Activated CD4-positive, alpha-beta T cell treated with anti-CD3 and anti-CD28 coated beads for 48 hours (primary cell): ENCODE measurements at regions not wholly inside any gene's neighbourhood (a gene's known extent, or its start where the extent isn't known, plus 50 kb on each side); places are given as distances from the start of the nearest gene placed in this dataset.
A peak's percentile ranks its signal among the peaks of the same experiment; 100 is the strongest.

Experiments used
- DNase-seq: peaks from one replicate; pipeline ENCODE4 v3.0.0-alpha.2; 2020

DNA sequence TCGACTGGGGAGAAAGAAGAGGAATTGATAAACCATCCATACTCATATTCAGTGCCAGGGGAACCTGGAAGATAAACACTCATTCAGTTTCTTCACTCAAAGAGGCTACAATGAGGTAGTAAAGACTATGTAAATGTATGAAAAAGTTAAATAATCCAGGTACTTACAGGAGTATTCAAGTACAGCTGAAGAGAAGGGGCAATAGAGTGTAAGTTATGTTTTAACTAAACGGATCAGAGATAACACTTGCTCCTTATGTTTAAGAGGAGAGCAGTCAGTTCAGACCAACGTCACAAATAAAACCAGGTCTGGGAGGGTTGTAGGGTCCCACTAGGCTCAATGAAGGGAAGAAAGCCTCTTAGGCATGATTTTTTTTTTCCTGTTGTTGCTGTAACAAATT, 358.3 kb upstream of the SMIM21 start:
- DNase-seq: no peak

DNA sequence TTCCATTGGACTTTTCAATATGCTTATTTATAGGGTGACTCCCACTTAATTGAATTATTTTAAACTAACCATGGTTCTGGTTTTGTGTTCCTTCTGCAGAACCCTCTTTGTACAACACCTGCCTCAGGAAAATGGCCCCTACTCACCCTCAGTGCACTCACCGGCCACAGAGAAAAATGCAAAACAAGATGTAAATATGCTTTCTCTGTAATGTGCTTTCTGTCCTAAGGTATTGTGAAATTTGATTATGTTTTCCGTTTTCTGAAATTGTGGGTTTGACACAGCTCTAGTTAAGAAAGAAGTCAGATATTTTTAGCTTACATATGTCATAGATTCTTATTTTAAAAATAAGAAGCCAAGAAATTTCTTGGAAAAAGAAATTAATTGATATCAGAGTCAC, 357.7 kb upstream of the SMIM21 start:
- no peak for DNase-seq

DNA sequence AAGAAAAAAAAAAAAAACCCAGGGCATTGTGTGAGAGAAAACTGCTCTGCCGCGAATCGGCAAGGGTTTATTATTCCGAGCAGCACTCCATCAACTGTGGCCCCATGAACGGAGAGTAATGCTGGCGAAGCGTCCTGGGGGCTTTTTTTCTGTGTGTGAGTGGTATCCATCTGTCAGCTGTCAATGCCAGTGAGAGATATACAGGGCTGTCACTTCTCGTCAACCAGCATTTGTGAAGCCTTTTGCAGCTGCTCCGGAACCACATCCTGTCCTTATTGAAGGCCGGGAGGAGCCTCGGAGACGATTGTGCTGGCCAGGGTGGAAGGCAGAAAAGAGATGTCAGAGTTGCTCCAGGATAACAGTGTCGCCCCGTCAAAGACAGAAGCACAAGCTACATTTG, 356.9 kb upstream of the SMIM21 start:
- no peak for DNase-seq

DNA sequence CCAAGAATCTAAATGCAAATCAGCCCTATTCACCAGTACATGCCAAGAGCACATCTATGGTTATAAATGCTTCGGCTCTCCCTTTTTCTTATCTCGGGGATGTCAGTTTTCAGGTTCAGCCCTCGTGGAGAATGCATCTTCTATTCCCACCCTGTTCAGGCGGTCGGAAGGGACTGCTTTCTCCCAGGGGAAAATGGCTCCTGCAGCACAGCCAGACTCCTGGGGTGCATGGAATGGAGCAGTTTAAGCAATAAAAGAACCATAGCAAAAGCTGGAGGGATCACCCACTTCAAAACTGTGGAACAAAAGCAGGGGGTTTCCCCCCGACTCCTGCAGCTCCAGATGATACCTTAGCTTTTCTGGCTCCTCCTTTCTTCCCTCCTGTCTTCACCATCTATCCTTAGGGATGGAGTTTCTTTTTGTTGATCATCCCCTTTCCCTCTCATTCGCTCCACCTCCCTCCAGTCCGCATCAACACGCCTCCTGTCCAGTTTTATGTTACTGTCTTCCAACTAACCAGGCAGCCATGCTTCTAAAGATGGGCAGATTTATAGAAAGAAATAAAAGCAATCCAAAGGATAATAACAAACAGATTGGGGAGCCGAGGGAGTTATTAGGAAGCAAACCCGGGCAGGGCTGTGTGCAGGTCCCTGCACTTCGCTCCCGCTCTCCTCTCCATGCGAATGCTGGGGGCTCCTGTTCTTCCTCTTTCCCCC, 356.2 kb upstream of the SMIM21 start:
- DNase-seq: no peak

DNA sequence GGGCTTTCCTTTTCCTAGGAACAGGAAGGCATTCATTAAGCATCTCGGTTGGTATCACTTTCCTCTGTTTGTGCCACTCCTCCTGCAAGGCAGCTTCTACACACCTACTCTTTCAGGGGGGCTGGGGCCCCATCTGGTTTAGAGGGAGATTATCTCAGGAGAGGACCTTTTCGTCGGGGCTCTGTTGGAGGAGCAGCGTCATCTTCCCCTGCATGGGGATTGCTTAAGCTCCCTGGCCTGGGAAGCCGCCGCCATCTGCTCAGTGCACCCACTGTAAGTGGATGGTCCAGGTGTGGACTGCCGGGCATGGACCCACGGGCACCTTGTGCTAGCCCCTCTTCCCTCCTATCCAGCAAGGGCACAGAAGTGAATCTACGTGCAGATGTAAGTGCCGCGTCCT, 355.3 kb upstream of the SMIM21 start:
- DNase-seq: no peak

DNA sequence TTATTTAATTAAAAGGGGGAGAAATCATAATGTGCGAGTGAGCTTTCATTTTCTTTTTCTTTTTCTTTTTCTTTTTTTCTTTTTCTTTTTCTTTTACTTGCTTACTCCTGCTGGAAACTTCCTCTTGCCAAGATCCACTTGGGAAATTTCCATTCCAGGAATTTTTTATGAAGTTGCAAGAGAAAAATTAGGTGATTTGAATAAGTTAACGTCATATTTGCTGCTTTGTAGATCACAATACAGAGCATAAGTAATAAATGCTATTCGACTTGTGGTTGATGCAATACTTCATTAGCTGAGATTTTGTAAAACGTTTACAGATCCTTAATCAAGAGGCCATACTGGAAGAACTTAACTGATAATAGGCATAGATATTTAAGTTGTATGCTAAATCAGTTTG, 354.7 kb upstream of the SMIM21 start:
- no peak for DNase-seq

DNA sequence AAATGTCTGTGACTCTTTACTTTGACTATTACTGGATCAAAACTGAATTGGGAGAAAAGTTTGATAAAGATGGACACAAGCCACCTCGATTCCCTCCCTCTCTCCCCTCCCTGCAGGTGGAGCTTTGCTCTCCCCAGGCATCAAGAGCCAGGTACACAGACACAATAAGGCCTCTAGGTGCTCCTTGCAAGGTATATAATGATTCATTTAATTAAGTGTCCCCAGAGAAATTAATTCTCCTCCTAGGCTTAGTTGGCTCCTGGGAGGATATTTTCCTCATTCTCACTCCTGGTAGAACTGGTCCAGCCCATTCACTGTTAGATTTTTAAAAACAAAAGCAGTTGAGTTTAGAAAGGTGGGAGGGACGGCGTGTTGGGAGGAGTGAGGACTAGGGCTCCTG, 352.4 kb upstream of the SMIM21 start:
- DNase-seq: no peak

DNA sequence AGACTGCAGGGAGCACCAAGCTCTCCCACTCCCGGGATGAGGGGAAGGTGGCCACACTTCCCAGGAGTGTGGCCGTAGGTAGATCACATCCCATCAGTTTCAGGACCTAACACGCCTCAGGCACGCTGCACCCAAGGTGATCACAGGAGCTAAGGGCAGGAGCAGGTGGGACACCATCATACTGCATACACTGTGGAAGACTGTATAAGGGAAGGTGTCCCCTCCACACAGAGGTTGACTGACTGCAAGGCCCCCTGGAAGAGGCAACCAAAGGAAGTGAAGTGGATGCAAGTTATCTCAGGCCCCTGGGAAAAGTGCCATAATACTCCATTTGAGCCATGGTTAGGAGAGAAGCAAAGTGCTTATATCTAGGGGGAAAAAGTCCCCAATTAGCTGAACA, 351.9 kb upstream of the SMIM21 start:
- no peak for DNase-seq

DNA sequence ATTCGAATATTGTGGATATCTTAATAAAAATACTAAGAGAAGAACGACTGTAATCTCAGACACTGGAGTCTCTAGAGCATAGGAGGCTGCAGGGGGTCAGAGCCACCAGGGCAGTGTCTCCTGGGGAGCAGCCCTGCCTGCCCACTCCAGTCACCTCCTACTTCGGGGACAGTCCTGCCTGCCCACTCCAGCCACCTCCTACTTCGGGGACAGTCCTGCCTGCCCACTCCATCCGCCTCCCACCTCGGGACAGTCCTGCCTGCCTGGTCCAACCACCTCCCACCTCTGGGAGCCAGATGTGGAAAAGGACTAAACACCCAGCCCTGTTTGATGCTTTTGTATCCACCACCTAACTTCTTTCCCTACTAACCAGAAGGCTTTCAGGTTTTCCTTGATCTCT, 350.1 kb upstream of the SMIM21 start:
- DNase-seq: no peak

DNA sequence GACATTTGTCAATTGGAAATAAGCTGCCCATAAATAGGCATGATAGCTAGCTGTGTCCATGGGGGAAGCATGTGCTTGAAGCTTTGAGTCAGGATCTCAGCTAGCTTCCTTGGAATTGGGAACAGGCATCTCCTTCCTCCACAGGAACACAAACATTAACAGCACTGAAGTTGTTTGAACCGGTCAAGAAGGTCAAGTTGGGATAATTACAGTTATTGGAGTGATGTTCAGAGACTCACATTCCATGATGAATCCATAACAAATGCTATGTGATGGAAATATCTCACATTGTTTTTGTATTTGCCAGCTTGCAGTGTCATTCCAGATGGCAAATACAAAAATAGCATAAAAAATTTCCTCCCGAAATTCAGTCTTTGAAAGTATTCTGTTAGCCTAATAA, 347.6 kb upstream of the SMIM21 start:
- DNase-seq: no peak

DNA sequence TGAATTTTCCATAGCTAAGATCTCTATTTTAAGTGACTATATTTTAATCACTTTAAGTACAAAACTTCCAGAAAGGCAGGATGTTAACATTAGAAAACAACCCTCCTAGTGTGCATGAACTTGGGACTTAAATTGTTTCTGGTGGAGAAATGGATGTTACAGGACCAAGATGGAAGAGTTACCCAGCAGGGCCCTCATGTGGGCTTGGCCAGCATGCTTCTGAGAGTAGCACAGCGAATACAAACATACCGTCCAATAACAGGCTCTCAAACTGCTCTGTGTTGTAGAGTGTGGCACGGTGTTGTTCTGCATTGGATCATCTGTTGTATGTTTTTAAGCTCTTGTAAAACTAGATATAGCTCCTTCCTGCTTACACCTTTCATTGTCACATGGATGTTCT, 346.1 kb upstream of the SMIM21 start:
- no peak for DNase-seq

DNA sequence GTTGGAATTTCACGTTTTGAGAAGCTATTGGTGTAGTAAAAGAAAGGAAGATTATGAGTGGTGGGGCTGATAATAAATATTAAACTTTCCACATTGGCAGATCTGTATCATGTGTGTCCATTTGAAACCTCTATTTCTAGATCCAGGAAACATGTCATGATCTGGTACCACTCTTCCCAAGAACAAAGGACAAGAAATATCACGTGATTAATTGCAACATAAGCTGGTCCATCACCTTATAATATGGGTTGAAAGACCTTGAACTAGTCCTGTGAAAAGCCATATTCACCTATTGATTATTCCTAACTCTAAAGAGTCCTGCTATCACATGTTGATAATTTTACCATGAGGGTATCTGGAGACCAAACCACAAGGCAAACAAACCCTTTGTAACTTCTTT, 335.3 kb upstream of the SMIM21 start:
- no peak for DNase-seq

DNA sequence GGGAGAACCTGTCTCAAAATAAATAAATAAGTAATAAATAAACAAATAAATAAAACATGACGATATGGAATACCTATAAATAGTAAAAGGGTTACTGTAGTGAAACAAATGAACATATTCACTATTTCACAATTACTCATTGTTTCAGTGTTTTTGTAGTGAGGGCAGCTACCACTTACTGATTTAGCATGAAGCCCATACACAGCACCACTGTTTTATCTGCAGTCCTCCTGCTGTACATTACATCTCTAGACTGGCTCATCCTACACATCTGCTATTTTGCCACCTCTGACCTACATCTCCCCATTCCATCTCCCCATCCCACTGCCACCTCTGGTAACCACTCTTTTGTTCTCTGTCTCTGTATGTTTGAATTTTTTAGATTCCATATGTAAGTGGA, 332.7 kb upstream of the SMIM21 start:
- DNase-seq: no peak

DNA sequence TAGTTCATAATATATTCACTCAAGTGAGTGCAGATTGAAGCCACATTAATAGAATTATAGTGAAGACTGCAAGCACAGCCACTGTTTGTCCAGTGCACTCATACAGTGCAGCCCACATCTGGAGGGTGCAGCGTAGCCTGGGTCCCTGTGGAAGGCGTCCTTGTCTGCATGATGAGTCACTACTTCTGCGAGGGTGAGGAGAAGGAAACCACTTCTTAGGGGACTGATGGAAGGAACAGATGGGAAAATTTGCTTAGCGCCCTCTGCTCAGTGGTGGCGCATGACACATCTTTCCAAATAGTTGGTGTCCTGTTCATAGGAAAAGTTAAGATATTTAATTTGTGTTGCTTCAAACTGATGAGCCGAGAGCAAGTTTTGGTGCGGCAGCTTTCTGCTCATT, 330.4 kb upstream of the SMIM21 start:
- DNase-seq: no peak

DNA sequence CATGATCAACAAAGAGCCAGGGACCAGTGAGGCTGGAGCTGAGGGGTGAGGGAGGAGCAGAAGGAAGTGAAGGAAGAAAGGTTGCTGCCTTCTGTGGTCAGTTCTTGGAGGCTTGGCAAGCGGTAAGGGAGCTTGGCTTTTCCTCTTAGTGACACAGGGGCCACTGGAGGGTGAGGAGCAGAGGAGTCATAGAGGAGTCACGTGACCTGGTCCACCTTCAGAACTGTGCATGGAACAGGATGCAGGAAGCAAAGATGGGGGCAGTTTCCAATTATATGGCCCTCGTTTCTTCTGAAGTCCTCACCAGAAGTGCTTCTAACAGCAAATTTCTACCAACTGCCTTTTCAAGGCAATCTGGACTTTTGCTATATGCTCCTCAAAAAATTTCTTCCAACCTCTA, 326.9 kb upstream of the SMIM21 start:
- DNase-seq: no peak

DNA sequence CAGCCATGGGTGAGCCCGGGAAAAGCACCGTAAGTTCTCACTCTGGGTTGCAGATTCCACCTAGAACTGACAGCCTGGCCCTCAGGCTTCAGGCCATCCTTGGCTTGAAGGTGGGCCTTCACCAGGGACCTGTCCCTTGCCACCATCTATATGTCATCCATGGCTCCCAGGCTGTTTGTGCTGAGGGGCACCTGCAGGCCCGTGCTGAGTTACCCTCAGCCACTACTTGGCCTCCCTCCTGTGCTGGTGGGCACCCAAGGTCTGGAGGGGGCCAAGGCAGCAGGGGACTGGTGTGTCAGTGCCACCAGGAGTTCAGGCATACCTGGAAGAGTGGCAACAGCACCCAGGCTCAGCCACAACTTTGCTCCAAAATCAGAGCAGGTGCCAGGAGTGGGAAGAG, 326.2 kb upstream of the SMIM21 start:
- no peak for DNase-seq

DNA sequence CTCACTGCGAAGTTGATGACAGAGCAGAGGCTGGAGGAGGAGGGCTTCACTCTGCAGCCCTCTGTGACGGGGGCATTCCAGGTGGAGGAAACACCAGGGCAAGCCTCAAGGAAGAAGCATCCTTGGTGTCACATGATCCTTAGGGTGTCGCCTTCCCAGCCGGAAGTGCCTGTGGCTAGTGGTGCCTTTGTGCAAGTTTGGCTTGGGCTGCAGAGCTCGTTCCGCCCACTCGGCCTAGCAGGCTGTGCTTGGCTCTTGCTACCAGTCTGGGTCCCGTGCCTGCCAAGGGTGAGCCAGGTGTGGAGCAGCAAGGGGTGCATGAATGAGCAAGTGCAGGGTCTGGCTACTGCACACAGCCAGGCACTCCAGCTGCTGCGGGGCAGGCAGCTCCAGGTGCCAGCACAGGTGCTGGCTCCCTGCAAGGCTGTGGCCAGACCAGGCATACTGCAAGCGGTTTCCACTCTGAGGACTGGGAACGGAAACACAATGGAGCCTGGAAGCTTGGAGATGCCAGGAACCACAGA, 325.3 kb upstream of the SMIM21 start:
- no peak for DNase-seq

DNA sequence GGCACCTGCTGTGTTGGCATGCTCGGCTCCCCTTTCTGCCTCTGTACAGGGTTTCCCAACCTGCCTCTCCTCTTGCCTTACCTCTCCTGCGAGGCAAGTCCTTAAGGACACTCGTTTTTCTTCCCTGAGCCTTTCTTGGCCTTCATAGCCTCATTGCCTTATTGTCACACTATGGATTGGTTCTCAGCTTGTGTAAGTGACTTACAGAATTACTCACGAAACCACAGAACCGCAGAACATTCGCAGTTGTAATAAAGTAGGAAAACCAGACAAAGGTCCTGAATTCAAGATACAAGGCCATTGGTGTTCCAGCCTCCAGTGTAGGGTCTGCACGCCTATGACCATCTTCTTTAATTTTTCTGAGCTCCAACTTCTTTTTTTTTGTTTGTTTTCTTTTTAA, 317.6 kb upstream of the SMIM21 start:
- no peak for DNase-seq

DNA sequence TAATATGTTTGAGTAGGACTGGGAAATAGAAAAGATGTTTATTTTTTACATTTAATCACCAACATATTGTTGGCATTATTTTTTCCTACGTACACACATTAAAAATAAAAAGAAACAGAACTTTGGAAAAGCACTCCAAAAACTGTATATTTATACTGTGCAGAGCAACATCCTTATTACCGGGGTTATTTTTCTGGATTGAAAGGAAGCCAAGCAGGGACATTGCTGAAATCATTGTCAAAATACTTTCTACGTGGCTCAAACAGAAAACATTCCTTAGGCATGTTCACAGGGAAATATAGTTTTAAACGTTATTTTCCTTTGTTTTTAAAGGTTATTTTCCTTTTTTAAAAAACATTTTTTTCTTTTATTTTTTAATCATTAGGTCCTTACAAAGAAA, 315.0 kb upstream of the SMIM21 start:
- DNase-seq: no peak

DNA sequence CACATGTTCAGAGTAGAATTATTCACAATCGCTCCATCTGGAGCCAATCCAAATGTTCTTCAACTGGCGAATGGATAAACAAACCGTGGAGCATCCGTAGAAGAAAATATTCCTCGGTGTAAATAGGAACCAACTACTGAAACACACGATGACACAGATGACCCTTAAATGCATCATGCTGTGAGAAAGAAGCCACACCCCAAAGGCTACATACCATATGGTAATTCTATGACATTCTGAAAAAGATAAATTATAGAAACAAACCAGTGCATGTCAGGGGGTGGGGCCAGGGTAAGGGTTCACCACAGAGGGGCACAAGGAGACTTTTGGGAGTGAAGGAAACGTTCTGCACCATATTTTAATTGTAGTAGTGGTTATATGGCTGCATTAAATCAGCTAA, 312.2 kb upstream of the SMIM21 start:
- no peak for DNase-seq

DNA sequence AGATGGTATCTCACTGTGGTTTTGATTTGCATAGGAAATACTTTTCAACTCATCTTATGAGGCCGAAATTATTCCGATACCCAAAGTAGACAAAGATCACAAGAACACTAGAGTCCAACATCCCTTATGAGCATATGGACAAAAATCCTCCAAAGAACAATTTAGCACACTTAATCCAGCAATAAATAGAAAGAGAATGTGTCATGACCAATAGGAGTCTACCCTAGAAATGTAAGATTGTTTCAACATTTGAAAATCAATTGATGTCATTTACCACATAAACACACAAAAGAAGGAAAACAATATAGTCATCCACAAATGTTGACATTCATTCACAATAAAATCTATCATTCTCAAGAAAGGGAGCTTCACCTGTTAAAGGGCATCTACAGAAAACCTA, 307.8 kb upstream of the SMIM21 start:
- DNase-seq: no peak

DNA sequence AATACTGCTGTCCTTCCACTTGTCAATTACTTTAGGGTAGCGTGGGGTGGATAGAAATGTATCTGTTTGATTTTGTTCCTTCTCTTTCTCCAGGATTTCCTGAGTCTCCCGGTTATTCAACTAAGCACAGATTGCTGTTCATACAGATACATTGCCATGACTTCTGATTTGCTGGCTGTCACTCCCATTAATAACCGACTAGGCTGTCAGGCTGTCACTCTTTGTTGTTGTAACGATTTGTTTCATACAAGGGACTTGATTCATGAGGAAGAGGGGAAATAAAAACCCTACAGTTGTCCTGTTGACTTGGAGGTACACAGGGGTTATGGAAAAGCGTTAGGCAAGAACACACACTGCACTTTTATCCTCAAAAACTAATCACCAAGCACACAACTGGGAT, 302.7 kb upstream of the SMIM21 start:
- no peak for DNase-seq

DNA sequence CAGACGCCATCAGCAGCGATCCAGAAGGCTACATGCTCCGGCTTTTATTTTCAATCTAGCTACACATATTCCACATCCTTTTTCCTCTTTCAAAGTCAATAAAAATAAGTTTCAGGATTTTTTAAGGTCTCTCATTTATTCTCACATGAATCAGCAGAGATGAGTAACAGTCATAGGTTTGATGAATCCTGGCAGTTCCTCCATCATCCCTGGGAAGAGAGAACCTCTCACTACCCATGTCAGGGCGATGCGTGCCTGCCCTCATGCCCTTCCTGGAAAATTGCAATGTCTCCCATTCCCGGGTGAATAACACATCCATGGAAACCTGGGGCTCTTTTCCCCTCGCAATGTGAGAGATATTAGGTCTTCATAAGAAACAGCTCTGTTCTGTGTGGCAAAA, 301.1 kb upstream of the SMIM21 start:
- DNase-seq: no peak

DNA sequence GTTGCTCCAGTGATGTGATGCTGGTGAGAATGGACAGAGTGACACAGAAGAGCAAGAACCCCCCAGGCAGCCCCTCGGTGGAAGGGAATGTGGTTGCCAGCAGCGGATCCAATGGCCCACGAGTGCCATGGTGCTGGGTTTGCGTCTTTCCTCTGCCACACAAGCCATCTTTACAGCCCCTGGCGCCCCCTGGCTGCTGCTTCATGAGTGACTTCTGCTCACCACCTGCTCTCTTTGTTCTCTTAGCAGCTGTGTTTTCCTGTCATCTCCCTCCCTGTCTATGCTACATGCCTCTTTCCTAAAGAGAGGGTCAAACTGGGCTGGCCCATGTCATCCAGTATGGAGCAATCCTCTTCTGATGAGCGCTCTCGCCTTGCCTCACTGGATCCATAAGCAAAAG, 300.0 kb upstream of the SMIM21 start:
- DNase-seq: peak; percentile 62

DNA sequence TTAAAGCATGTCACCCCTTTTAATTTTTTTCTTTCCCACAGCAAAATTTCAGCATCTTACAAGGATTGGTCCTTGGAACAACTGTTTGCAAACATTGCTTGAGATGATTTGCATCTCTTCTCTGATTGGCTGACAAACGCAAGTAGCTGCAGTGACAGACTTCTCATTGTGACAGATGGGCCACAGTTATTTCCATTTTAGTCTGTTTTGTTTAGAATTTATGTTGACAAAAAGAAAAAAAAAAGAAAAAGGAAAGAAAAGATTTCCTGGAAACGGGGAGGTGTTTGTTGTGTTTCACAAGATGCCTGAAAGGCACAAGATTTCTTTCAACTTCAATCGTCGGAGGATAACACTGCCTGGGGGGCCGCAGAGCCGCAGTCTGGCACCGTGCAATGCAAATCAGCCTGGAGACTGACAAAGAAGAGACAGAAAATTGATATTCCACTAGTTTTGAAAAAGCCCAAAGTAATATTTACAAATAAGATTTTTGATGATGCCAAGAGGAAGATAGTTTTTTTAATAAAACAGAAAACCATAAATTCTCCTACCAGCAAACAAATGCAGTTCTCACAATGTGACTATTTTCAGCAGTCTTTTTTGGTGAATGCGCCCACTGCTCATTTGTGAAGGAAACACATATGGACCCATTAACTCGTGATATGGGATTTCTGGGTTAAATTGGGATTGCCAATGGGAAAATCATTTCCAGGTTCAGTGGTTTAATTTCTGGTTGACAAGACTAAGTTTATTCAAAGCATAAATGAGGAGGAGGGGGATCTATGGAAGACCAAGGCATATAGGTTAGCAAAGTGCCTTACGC, 296.2 kb upstream of the SMIM21 start:
- DNase-seq: no peak
